Activated naive CD8-positive, alpha-beta T cell treated with anti-CD3 and anti-CD28 coated beads, Interleukin-2, amount 10 ng/mL, durations not matched to agents 7 days and 5 days (primary cell): ENCODE measurements at regions not wholly inside any gene's neighbourhood (a gene's known extent, or its start where the extent isn't known, plus 50 kb on each side); places are given as distances from the start of the nearest gene placed in this dataset.

ENCODE experiments used
- ATAC-seq: fragments of 150-1000 bp; cut with Tn5 transposase; one replicate; pipeline ENCODE4 v1.10.0; 2021; ENCODE audit warnings: low read depth, moderate library complexity
- POLR2A ChIA-PET: fragments of 350-600 bp; sonication (Branson Sonifier 250); formaldehyde crosslinking; loops from one replicate; lab custom pipeline; 2021; ENCODE audit warnings: antibody characterized with exemption; lab: Charles Lee
- DNase-seq: peaks from one replicate; pipeline ENCODE4 v3.0.0; 2021
- H3K27ac Mint-ChIP-seq: one replicate; pipeline ENCODE4 v1.8.0; 2022; ENCODE audit warnings: mild to moderate bottlenecking, mixed read lengths
- H3K27me3 Mint-ChIP-seq: one replicate; pipeline ENCODE4 v1.8.0; 2022; ENCODE audit warnings: mild to moderate bottlenecking, moderate library complexity, mixed read lengths
- H3K36me3 Mint-ChIP-seq: one replicate; pipeline ENCODE4 v1.8.0; 2021; ENCODE audit warnings: mild to moderate bottlenecking, mixed read lengths
- H3K4me1 Mint-ChIP-seq: one replicate; pipeline ENCODE4 v1.8.0; 2021; ENCODE audit warnings: mixed read lengths
- H3K4me3 Mint-ChIP-seq: one replicate; pipeline ENCODE4 v1.8.0; 2022; ENCODE audit warnings: mild to moderate bottlenecking, moderate library complexity, mixed read lengths
- H3K9me3 Mint-ChIP-seq: one replicate; pipeline ENCODE4 v1.8.0; 2021; ENCODE audit warnings: mixed read lengths

GRCh38 chr4:100075486-100076270 lies 114.6 kb downstream of the DDIT4L start:
- H3K9me3 Mint-ChIP-seq, result peaks cover 3% of the 10 kb centered on the region
- no peak overlapping the region for H3K4me3 Mint-ChIP-seq
- DNase-seq, result no peak
- H3K27me3 Mint-ChIP-seq, result peaks cover 8% of the 10 kb centered on the region
- ATAC-seq, result no peak
- H3K27ac Mint-ChIP-seq, result no peak overlapping the region
- POLR2A ChIA-PET, result no interaction called here
- H3K4me1 Mint-ChIP-seq, result peaks cover 5% of the 10 kb centered on the region
- no peaks in the 10 kb centered on the region for H3K36me3 Mint-ChIP-seq

DNA sequence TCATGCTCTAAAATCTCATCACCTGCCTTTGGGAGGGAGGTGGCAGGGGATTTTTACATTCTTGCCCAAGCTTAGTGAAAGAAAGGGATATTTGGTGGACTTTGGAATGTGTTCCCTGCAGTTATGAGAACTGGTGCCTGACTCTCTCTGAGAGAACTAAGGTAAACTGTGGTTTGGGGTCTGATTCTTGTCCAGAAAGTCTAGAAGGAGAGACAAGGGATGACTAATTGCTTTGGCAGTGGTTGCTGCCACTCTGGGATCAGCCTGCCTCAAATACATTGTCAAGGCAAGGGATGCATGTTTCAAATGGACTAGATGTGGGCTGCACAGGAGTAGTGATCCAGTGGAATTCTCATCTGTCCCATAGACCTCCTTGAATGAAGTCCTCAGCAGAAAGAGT lies 115.2 kb downstream of the DDIT4L start:
- H3K27me3 Mint-ChIP-seq, result peaks cover 8% of the 10 kb centered on the region
- ATAC-seq (no peak), DNase-seq (no peak)
- no peak overlapping the region for H3K27ac Mint-ChIP-seq
- H3K4me3 Mint-ChIP-seq, result no peak overlapping the region
- POLR2A ChIA-PET, result no interaction called here
- no peaks in the 10 kb centered on the region for H3K36me3 Mint-ChIP-seq
- H3K9me3 Mint-ChIP-seq, result peaks cover 3% of the 10 kb centered on the region
- peaks cover 5% of the 10 kb centered on the region for H3K4me1 Mint-ChIP-seq

DNA sequence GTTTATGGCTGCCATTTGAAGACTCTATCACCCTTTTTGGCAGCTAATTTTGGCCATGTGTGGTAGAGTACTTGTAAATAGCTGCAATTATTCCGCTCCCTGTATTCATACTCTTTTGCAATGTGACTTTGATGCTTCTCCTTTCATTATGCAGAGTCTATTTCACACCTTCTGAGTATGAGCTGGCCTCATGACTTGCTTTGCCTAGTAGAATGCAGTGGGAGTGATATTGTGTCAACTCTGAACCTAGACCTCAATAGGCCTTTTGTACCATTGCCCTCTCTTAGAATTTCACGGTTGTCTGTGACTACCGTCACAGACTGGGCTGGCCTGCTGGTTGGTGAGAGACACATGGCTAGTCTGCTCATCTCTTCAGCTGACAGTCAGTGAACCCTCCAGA lies 118.8 kb downstream of the DDIT4L start:
- ATAC-seq (no peak), DNase-seq (no peak)
- no peak overlapping the region for H3K27ac Mint-ChIP-seq
- no peaks in the 10 kb centered on the region for H3K36me3 Mint-ChIP-seq
- H3K27me3 Mint-ChIP-seq, result peaks cover 11% of the 10 kb centered on the region
- H3K4me3 Mint-ChIP-seq, result no peak overlapping the region
- no peaks in the 10 kb centered on the region for H3K4me1 Mint-ChIP-seq
- H3K9me3 Mint-ChIP-seq, result peaks cover 3% of the 10 kb centered on the region
- POLR2A ChIA-PET, result no interaction called here

DNA sequence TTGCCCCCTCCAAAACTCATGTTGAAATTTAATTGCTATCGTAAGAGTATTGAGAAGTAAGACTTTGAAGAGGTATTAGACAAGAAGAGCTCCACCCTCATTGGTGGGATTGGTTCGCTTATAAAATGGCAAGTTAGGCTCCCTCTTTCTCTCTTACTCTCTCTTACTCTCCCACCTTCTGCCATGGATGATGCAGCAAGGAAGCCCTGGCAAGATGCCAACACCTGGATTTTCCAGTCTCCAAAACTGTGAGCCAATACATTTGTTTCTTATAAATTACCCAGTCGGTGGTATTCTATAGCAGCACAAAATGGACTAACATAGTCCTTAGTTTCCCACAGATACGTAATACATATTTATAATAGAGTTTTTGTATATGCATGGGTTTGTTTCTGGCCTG lies 119.4 kb downstream of the DDIT4L start:
- Mint-ChIP-seq H3K27me3 (peaks cover 11% of the 10 kb centered on the region), H3K4me1 (no peaks in the 10 kb centered on the region)

GRCh38 chr4:100069207-100069606 lies 119.1 kb upstream of the H2AZ1 start:
- Mint-ChIP-seq H3K4me3 (no peak overlapping the region), H3K9me3 (no peaks in the 10 kb centered on the region), H3K4me1 (no peaks in the 10 kb centered on the region), H3K36me3 (no peaks in the 10 kb centered on the region), H3K27me3 (peaks cover 11% of the 10 kb centered on the region), H3K27ac (no peak overlapping the region)
- POLR2A ChIA-PET, result no interaction called here
- DNase-seq (no peak), ATAC-seq (no peak)

More for the DNA sequence above, 119.4 kb downstream of the DDIT4L start:
- ATAC-seq (no peak), DNase-seq (no peak)
- H3K36me3 Mint-ChIP-seq, result no peaks in the 10 kb centered on the region
- POLR2A ChIA-PET, result no interaction called here
- no peak overlapping the region for H3K27ac Mint-ChIP-seq
- H3K4me3 Mint-ChIP-seq, result no peak overlapping the region
- H3K9me3 Mint-ChIP-seq, result peaks cover 1% of the 10 kb centered on the region

DNA sequence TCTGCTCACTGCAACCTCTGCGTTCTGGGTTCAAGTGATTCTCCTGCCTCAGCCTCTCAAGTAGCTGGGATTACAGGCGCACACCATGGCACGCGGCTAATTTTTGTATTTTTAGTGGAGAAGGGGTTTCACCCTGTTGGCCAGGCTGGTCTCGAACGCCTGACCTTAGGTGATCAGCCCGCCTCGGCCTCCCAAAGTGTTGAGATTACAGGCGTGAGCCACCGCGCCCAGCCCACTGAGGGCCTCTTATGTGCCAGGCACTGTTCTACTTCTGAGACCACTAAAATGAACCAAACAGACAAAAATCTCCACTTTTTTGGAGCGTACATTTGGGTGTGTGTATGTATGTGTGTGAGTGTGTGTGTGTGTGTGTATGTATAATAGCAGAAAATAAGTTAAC lies 117.2 kb upstream of the H2AZ1 start:
- DNase-seq (no peak), ATAC-seq (no peak)
- Mint-ChIP-seq H3K27ac (no peak overlapping the region), H3K9me3 (no peaks in the 10 kb centered on the region), H3K4me1 (no peaks in the 10 kb centered on the region), H3K27me3 (peaks cover 17% of the 10 kb centered on the region), H3K36me3 (no peaks in the 10 kb centered on the region), H3K4me3 (no peak overlapping the region)
- POLR2A ChIA-PET, result no interaction called here

DNA sequence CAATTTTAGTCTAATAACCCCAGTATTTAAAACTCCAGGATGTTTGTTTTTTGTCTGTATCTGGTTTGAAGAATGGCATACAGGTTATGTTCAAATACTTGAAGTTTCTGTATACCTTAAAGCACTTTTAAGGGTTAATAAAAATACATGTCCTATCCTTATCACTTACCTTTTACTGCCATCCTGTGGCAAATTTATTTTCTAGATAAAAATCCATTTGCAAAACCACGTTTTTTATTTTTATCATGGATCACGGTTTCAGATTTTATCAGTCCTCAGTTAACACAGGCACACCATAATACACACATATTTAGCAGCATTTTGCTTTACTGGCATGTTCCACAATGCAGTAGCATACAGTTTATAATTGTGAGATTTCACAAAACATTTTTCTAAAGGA lies 113.3 kb upstream of the H2AZ1 start:
- H3K27me3 Mint-ChIP-seq, result peaks cover 14% of the 10 kb centered on the region
- ATAC-seq, result no peak

GRCh38 chr4:100062921-100063320 lies 112.8 kb upstream of the H2AZ1 start:
- H3K4me1 Mint-ChIP-seq, result no peaks in the 10 kb centered on the region
- POLR2A ChIA-PET, result no interaction called here
- ATAC-seq (no peak), DNase-seq (no peak)
- no peaks in the 10 kb centered on the region for H3K9me3 Mint-ChIP-seq
- H3K27me3 Mint-ChIP-seq, result peaks cover 14% of the 10 kb centered on the region
- H3K36me3 Mint-ChIP-seq, result no peaks in the 10 kb centered on the region
- H3K4me3 Mint-ChIP-seq, result no peak overlapping the region
- H3K27ac Mint-ChIP-seq, result no peak overlapping the region

More for the DNA sequence above, 113.3 kb upstream of the H2AZ1 start:
- no peaks in the 10 kb centered on the region for H3K36me3 Mint-ChIP-seq
- POLR2A ChIA-PET, result no interaction called here
- H3K9me3 Mint-ChIP-seq, result no peaks in the 10 kb centered on the region
- no peaks in the 10 kb centered on the region for H3K4me1 Mint-ChIP-seq
- no peak for DNase-seq
- no peak overlapping the region for H3K27ac Mint-ChIP-seq
- H3K4me3 Mint-ChIP-seq, result no peak overlapping the region

DNA sequence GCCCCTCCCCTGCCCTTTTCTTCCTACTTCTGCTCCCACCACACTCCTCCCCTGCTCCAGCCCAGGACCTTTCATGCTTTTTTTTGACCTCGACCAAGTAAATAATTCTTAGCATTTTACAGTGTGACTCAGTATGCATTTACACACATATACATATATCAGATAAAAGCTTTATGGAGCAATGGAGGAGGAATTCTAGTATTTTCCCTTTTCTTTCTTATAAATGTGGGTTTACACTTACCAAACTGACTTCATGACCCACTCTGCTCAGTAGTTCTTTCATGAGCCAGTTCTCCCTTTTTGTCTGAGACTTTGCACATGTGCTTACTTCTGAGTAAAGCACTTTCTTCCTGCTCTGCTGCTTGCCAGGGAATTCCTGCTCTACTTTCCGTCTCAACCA lies 111.8 kb upstream of the H2AZ1 start:
- ATAC-seq, result no peak
- Mint-ChIP-seq H3K27me3 (peaks cover 14% of the 10 kb centered on the region), H3K4me3 (no peak overlapping the region), H3K27ac (no peak overlapping the region), H3K4me1 (no peaks in the 10 kb centered on the region), H3K36me3 (no peaks in the 10 kb centered on the region), H3K9me3 (no peaks in the 10 kb centered on the region)
- POLR2A ChIA-PET, result no interaction called here
- no peak for DNase-seq

DNA sequence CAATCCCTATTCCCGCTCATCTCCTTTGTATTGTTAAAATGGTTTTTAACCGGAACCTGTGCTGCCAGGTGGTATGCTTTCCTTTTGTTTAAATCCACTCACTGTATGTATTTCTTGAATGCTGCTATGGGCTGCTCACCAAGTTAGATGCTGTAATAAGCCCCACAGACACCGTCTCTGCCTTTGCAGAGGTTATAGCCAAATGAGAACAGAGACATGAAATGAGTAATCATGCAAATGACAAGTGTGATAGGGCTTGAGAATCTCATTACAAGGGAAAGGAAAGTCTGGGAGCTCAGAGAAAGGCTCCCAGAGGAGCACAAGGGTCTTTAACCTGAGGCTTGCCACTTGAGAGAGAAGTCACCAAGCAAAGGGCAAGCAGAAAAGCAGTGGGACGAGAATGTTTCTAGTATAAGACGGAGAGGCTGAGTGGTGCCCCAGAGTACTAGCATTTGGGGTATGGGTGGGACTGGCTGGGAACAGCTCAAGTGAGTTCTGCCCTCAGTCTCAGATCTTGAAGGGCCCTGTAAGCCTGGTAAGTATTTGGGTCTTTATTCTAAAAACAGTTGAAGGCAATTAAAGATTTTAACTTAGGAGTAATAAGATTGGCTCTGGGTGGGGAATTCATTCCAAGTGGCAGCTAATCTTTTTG lies 110.8 kb upstream of the H2AZ1 start:
- ATAC-seq, result no peak
- H3K4me3 Mint-ChIP-seq, result no peak overlapping the region
- peaks cover 16% of the 10 kb centered on the region for H3K27me3 Mint-ChIP-seq
- no peak overlapping the region for H3K27ac Mint-ChIP-seq
- DNase-seq, result no peak
- POLR2A ChIA-PET, result no interaction called here
- H3K9me3 Mint-ChIP-seq, result no peaks in the 10 kb centered on the region
- no peaks in the 10 kb centered on the region for H3K36me3 Mint-ChIP-seq
- no peaks in the 10 kb centered on the region for H3K4me1 Mint-ChIP-seq

- Mint-ChIP-seq H3K27me3 (peaks cover 14% of the 10 kb centered on the region), H3K36me3 (no peaks in the 10 kb centered on the region)
- ATAC-seq, result no peak
Observed at GRCh38 chr4:100059467-100059866, 109.4 kb upstream of the H2AZ1 start.

GRCh38 chr4:100056701-100057100 lies 106.6 kb upstream of the H2AZ1 start:
- peaks cover 7% of the 10 kb centered on the region for H3K27me3 Mint-ChIP-seq
- POLR2A ChIA-PET, result no interaction called here
- no peaks in the 10 kb centered on the region for H3K36me3 Mint-ChIP-seq
- H3K27ac Mint-ChIP-seq, result no peak overlapping the region
- no peaks in the 10 kb centered on the region for H3K9me3 Mint-ChIP-seq
- no peaks in the 10 kb centered on the region for H3K4me1 Mint-ChIP-seq
- DNase-seq (no peak), ATAC-seq (no peak)
- H3K4me3 Mint-ChIP-seq, result no peak overlapping the region

More at GRCh38 chr4:100059467-100059866, 109.4 kb upstream of the H2AZ1 start:
- DNase-seq, result no peak
- Mint-ChIP-seq H3K9me3 (no peaks in the 10 kb centered on the region), H3K4me3 (no peak overlapping the region), H3K27ac (no peak overlapping the region), H3K4me1 (no peaks in the 10 kb centered on the region)
- POLR2A ChIA-PET, result no interaction called here

DNA sequence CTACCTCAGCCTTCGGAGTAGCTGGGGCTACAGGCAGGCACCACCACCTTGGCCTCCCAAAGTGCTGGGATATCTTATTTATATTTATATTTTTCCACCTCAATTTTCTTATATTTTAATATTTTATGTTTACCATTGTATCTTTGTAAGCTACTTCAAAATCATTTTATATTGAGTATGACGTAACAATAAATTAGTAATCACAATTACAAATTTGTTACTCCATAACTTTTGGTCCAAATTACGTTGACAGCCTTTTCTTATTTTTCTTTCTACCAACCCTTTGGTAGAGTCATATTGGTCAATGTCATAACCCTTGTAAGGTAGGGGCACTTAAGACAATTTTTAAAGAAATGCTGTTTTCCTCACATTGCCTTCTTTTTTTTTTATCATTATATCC lies 104.0 kb upstream of the H2AZ1 start:
- Mint-ChIP-seq H3K36me3 (no peaks in the 10 kb centered on the region), H3K4me1 (no peaks in the 10 kb centered on the region), H3K9me3 (peaks cover 2% of the 10 kb centered on the region), H3K27ac (no peak overlapping the region), H3K27me3 (peaks cover 9% of the 10 kb centered on the region), H3K4me3 (no peak overlapping the region)
- DNase-seq, result no peak
- no peak for ATAC-seq
- POLR2A ChIA-PET, result no interaction called here

- ATAC-seq (no peak), DNase-seq (no peak)
- POLR2A ChIA-PET, result no interaction called here
- Mint-ChIP-seq H3K27me3 (peaks cover 3% of the 10 kb centered on the region), H3K27ac (no peak overlapping the region), H3K36me3 (no peaks in the 10 kb centered on the region), H3K9me3 (peaks cover 2% of the 10 kb centered on the region), H3K4me3 (no peak overlapping the region), H3K4me1 (no peaks in the 10 kb centered on the region)
Observed at GRCh38 chr4:100049872-100050271, 99.8 kb upstream of the H2AZ1 start.
